Right atrium auricular region (tissue), 2 donors: ENCODE measurements at regions not wholly inside any gene's neighbourhood (a gene's known extent, or its start where the extent isn't known, plus 50 kb on each side); places are given as distances from the start of the nearest gene placed in this dataset.

Experiments
- DNase-seq: peaks from one replicate; pipeline ENCODE4 v3.0.0-alpha.2; 2019; ENCODE audit warnings: low spot score
- H3K27ac ChIP-seq, 2 donors: fragments of 200-600 bp; sonication (generic); 1 replicate in 1 of 2; 2 replicates in 1 of 2; pipeline ENCODE4 v1.5.1; 2016 to 2019
- H3K27me3 ChIP-seq, 2 donors: fragments of 200-600 bp; sonication (generic); one replicate each; pipeline versions ENCODE4 v1.5.1 to v1.6.0; 2017 to 2019
- H3K36me3 ChIP-seq: fragments of 200-600 bp; sonication (generic); one replicate; pipeline ENCODE4 v1.5.1; 2016
- H3K4me1 ChIP-seq, 2 donors: fragments of 200-600 bp; sonication (generic); one replicate each; pipeline versions ENCODE4 v1.5.1 to v1.6.0; 2017 to 2019
- H3K4me3 ChIP-seq, 2 donors: fragments of 200-600 bp; sonication (generic); 1 replicate in 1 of 2; 2 replicates in 1 of 2; pipeline ENCODE4 v1.5.1; 2017 to 2019; ENCODE audit warnings: mild to moderate bottlenecking in 1 of 2, moderate library complexity in 1 of 2
- H3K9me3 ChIP-seq, 2 donors: fragments of 200-600 bp; sonication (generic); one replicate each; pipeline ENCODE4 v1.5.1; 2019
- TF ChIP-seq, protein P1 (sequence below), 2 donors: fragments of 200-600 bp; sonication (generic); IDR thresholded peaks; one replicate each; pipeline ENCODE4 v1.5.1; 2019; ENCODE audit warnings: antibody characterized with exemption in 2 of 2

DNA sequence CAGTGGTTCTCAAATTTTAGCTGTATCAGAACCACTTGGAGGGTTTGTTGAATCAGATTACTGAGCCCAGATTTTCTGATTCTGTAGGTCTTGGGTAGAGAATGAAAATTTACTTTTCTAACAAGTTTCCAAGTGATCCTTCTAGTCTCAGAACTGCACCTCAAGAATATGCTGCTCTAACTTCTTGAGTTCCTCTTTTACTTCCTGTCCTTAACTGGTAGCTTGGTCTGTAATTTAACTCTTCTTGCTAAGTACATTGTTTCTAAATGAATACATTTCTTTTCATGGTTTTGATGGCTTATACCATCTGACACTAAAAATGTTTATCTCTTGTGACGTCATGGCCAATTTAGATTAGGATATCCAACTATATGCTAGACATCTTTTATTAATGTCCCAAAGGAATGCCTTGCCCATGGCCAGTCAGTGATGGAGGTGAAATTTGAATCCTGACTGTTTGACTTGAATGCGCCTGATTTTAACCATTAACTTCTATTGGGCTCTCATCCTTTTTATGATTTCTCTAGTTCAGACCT lies 262.6 kb upstream of the NAALADL2 start:
- Histone ChIP-seq H3K4me1 (no peaks in the 10 kb centered on the region), H3K27ac (no peak overlapping the region), H3K4me3 (no peak overlapping the region), H3K27me3 (no peaks in the 10 kb centered on the region), H3K9me3 (no peaks in the 10 kb centered on the region), H3K36me3 (no peaks in the 10 kb centered on the region)
- TF ChIP-seq, protein P1, sequence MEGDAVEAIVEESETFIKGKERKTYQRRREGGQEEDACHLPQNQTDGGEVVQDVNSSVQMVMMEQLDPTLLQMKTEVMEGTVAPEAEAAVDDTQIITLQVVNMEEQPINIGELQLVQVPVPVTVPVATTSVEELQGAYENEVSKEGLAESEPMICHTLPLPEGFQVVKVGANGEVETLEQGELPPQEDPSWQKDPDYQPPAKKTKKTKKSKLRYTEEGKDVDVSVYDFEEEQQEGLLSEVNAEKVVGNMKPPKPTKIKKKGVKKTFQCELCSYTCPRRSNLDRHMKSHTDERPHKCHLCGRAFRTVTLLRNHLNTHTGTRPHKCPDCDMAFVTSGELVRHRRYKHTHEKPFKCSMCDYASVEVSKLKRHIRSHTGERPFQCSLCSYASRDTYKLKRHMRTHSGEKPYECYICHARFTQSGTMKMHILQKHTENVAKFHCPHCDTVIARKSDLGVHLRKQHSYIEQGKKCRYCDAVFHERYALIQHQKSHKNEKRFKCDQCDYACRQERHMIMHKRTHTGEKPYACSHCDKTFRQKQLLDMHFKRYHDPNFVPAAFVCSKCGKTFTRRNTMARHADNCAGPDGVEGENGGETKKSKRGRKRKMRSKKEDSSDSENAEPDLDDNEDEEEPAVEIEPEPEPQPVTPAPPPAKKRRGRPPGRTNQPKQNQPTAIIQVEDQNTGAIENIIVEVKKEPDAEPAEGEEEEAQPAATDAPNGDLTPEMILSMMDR (IDR thresholded peaks at IDR 0.05), result no peak
- no peak for DNase-seq

DNA sequence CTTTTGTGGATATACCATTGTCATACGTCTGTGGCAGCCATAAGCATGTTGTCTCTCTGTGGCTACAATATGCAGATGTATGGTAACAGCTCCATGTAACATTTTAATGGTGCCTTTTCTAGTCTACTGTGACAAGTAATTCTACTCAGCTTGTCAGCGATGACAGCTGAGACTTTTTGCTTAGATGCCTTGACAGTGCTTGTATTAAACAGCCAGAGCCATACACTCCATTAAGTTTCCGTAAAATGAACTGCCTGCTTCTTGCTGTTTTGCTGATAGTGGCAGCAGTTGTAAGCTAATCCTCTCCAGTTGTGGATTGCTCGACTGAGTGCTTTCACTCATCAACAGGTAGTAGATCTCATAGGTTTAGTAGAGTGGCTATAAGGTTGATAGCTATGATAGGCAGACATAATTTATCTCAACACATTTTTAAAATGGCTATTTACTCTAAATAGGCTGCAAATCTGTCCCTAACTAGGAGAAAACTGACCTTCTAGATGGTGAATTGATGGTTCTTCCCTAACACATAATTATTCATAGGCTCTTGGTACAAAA lies 260.2 kb upstream of the NAALADL2 start:
- Histone ChIP-seq H3K27ac (no peak overlapping the region), H3K9me3 (peaks cover 0 to 4% of the 10 kb centered on the region in 2 donors), H3K4me1 (no peaks in the 10 kb centered on the region), H3K27me3 (no peaks in the 10 kb centered on the region), H3K36me3 (no peaks in the 10 kb centered on the region), H3K4me3 (no peak overlapping the region)
- TF ChIP-seq, protein P1 (IDR thresholded peaks at IDR 0.05), result no peak
- DNase-seq, result no peak

DNA sequence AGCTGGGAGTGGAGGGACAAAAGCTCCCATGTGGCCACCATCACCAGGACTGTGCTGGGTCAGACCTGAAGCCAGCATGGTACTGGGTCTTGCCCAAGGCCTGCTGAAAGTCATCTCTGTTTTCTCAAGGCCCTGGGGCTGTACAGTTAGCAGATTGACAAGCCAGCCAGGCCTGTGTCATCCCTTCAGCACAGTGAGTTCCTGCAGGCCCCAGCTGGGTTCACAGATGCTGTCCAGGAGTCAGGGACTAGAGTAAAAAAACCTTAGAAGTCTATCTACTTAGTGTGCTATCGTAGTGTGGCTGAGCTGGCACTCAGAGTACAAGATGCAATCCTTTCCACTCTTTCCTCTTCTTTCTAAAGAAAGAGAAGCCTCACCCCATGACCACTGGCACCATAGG lies 246.0 kb upstream of the NAALADL2 start:
- TF ChIP-seq, protein P1 (IDR thresholded peaks at IDR 0.05), result no peak
- Histone ChIP-seq H3K27ac (no peak overlapping the region), H3K4me1 (no peaks in the 10 kb centered on the region), H3K9me3 (no peaks in the 10 kb centered on the region), H3K36me3 (no peaks in the 10 kb centered on the region), H3K4me3 (no peak overlapping the region), H3K27me3 (no peaks in the 10 kb centered on the region)
- DNase-seq, result no peak

DNA sequence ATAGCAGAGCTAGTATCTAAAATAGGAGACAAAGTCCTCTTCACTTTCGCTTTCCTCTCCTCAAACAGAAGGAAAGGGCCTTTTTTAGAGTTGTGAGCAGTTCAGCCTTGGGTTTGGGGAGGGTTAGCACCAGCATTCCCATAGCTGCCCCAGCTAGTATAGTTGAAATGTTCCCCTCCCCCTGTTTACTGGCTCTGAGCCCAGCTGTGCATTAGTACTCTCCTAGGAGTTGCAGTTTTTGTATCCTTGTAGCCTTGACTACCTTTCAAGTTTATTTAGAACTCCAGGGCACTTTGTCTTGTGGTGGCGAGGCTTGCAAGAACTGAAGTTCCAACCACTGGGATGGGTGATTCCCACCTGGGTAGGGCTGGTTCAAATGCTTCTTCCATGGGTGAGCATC lies 245.1 kb upstream of the NAALADL2 start:
- Histone ChIP-seq H3K4me3 (no peak overlapping the region), H3K36me3 (no peaks in the 10 kb centered on the region), H3K4me1 (no peaks in the 10 kb centered on the region), H3K9me3 (no peaks in the 10 kb centered on the region), H3K27ac (no peak overlapping the region), H3K27me3 (no peaks in the 10 kb centered on the region)
- DNase-seq, result no peak
- TF ChIP-seq, protein P1 (IDR thresholded peaks at IDR 0.05), result no peak

DNA sequence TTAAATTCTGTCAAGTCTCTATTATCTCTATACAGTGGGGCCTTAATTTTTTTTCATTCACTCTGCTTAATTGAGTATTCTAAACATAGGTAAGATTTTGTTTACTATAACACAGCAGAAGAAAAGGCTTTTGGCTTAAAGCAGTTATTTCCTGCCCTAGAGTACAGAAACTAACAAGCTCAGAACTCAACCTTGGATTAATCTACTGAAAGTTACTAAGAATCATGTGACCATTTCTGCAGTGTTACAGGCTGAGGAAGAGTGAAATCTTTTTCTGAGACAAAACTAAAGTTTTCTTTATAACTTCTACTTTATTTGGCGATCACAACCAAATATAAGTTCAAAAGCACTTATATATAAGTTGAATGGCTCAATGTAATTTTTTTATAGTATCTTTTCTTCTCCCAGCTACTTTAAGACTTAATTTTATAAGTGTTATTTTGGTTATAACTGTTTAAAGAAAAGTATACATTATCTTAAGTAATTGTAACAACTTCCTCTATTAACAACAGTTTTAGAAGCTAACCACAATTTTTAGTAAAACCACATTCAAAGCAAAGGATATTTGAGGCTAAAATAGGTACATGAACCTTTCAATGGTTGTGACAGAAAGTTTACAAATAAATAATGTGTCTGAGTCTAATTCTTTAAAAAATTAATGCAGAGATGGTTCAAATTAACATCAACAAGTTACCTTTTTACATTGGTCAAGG lies 240.6 kb upstream of the NAALADL2 start:
- DNase-seq, result no peak
- Histone ChIP-seq H3K4me3 (no peak overlapping the region), H3K27me3 (no peaks in the 10 kb centered on the region), H3K4me1 (no peaks in the 10 kb centered on the region), H3K27ac (no peak overlapping the region), H3K9me3 (no peaks in the 10 kb centered on the region), H3K36me3 (no peaks in the 10 kb centered on the region)
- TF ChIP-seq, protein P1 (IDR thresholded peaks at IDR 0.05), result no peak
